ENCODE measurements at regions not wholly inside any gene's neighbourhood (a gene's known extent, or its start where the extent isn't known, plus 50 kb on each side); places are given as distances from the start of the nearest gene placed in this dataset.

- DNase-seq (ENCODE audit: low spot score), result no peak
These were observed 133.2 kb upstream of the LRFN2 start for GRCh38 chr6:40720375-40720748.

GRCh38 chr6:40719671-40720374 lies 132.7 kb upstream of the LRFN2 start:
- DNase-seq (ENCODE audit: low spot score), result peak; percentile 41

- no peak for DNase-seq (ENCODE audit: low spot score)
These were observed 131.2 kb upstream of the LRFN2 start for GRCh38 chr6:40718401-40718800.

GRCh38 chr6:40717411-40718057 lies 130.4 kb upstream of the LRFN2 start:
- DNase-seq (ENCODE audit: low spot score), result no peak

- DNase-seq (ENCODE audit: low spot score), result no peak
These were observed 128.6 kb upstream of the LRFN2 start for GRCh38 chr6:40715570-40716403.

GRCh38 chr6:40714576-40715564 lies 127.7 kb upstream of the LRFN2 start:
- DNase-seq (ENCODE audit: low spot score), result no peak

GRCh38 chr6:40714143-40714542 lies 127.0 kb upstream of the LRFN2 start:
- DNase-seq (ENCODE audit: low spot score), result no peak

GRCh38 chr6:40713002-40713719 lies 126.0 kb upstream of the LRFN2 start:
- DNase-seq (ENCODE audit: low spot score), result no peak

GRCh38 chr6:40710626-40711330 lies 123.6 kb upstream of the LRFN2 start:
- DNase-seq (ENCODE audit: low spot score), result no peak

GRCh38 chr6:40708049-40708448 lies 120.9 kb upstream of the LRFN2 start:
- DNase-seq (ENCODE audit: low spot score), result no peak

- no peak for DNase-seq (ENCODE audit: low spot score)
These were observed 119.0 kb upstream of the LRFN2 start for GRCh38 chr6:40706178-40706577.

GRCh38 chr6:40705354-40705753 lies 118.2 kb upstream of the LRFN2 start:
- DNase-seq (ENCODE audit: low spot score), result no peak

- no peak for DNase-seq (ENCODE audit: low spot score)
These were observed 114.3 kb upstream of the LRFN2 start for GRCh38 chr6:40701352-40702007.

GRCh38 chr6:40700006-40700580 lies 112.9 kb upstream of the LRFN2 start:
- DNase-seq (ENCODE audit: low spot score), result no peak

GRCh38 chr6:40695750-40696415 lies 108.7 kb upstream of the LRFN2 start:
- DNase-seq (ENCODE audit: low spot score), result no peak

- DNase-seq (ENCODE audit: low spot score), result no peak
These were observed 108.0 kb upstream of the LRFN2 start for GRCh38 chr6:40695114-40695513.

- no peak for DNase-seq (ENCODE audit: low spot score)
These were observed 106.6 kb upstream of the LRFN2 start for GRCh38 chr6:40693768-40694167.

GRCh38 chr6:40692337-40692736 lies 105.2 kb upstream of the LRFN2 start:
- DNase-seq (ENCODE audit: low spot score), result no peak

- no peak for DNase-seq (ENCODE audit: low spot score)
These were observed 102.0 kb upstream of the LRFN2 start for GRCh38 chr6:40689185-40689584.

All from AG08396 (cell line).